ENCODE measurements at regions not wholly inside any gene's neighbourhood (a gene's known extent, or its start where the extent isn't known, plus 50 kb on each side); places are given as distances from the start of the nearest gene placed in this dataset.
A peak's percentile ranks its signal among the peaks of the same experiment; 100 is the strongest.
"Not testable (repeated sequence)": the region's sequence is repeated elsewhere in the genome, so short reads cannot be mapped to it uniquely, and the experiment has no call there.

DNA sequence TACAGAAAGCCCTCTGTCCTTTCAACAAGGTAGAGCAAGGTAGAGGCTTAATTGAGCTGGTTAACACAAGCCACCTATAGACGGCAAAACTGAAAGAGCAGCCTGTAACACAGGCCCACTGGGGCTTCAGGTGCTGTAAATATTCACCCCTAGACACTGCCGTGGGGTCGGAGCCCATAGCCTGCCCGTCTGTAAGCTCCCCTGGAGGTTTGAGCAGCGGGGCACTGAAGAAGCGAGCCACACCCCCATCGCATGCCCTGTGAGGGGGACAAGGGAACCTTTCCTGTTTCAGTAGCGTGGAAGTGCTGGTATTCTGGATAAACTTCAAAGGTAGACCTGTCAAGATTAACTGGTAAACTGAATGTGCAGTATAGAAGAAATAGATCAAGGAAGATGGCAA lies 160.4 kb downstream of the TPBG start (continued):
- TF ChIP-seq REST (IDR thresholded peaks at IDR 0.05; ENCODE audit: low read depth, low read length) (no peak), FOSL2 (IDR thresholded peaks at IDR 0.05; ENCODE audit: borderline replicate concordance, low read depth) (no peak), FOXJ3 (CRISPR knock-in tag; IDR thresholded peaks at IDR 0.05) (no peak)
- TF ChIP-seq, protein P1, sequence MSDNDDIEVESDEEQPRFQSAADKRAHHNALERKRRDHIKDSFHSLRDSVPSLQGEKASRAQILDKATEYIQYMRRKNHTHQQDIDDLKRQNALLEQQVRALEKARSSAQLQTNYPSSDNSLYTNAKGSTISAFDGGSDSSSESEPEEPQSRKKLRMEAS (IDR thresholded peaks at IDR 0.05; ENCODE audit: low read depth) = no peak
- TF ChIP-seq, protein P2, sequence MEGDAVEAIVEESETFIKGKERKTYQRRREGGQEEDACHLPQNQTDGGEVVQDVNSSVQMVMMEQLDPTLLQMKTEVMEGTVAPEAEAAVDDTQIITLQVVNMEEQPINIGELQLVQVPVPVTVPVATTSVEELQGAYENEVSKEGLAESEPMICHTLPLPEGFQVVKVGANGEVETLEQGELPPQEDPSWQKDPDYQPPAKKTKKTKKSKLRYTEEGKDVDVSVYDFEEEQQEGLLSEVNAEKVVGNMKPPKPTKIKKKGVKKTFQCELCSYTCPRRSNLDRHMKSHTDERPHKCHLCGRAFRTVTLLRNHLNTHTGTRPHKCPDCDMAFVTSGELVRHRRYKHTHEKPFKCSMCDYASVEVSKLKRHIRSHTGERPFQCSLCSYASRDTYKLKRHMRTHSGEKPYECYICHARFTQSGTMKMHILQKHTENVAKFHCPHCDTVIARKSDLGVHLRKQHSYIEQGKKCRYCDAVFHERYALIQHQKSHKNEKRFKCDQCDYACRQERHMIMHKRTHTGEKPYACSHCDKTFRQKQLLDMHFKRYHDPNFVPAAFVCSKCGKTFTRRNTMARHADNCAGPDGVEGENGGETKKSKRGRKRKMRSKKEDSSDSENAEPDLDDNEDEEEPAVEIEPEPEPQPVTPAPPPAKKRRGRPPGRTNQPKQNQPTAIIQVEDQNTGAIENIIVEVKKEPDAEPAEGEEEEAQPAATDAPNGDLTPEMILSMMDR (IDR thresholded peaks at IDR 0.05) = no peak

DNA sequence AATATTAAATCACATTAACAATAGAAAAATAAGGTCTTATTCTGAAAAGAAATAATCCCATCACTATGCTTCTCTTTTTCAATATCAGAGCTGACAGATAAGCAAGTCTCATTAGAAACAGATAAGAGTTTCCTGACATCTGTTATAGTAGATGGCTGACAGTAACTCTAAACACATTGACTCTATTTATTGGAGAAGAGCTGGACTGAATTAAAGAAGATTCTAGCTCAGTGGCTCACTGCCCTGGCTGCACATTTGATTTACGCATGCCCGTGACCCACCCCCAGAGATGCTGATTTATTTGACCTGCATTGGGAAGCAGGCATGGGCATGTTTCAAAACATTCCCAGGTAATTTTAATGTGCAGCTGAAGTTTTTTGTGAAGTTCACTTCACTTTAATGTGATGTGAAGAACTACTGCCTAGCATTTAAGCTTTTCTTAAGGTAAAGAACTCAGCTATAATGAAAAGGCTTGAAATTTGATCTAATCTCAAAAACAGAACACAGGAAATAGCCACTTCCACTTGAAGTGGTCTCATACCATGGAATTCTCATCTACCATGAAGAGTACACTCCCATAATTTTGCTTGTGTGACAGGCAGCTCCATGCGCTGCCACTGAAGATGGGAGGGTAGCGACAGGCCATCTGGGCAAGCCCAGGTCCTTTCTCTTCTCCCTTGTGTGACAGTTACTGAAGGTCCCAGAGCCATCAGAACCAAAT lies 162.3 kb downstream of the TPBG start:
- peaks cover 3 to 7% of the 10 kb centered on the region in 2 experiments; a peak in 3 of 4 replicates for H3K4me1 ChIP-seq (ENCODE audit: control insufficient read depth in 1 of 2, insufficient read depth in 2 of 2, low read depth in 1 of 2, low read length in 1 of 2)
- no peaks in the 10 kb centered on the region for H3K79me2 ChIP-seq (ENCODE audit: insufficient read depth)
- no peak overlapping the region for H3K4me2 ChIP-seq
- ChIA-PET CTCF (interaction anchor here (0.9 to 1.0 kb wide), 2 partner anchors 14 to 207 kb away, joined by 3 read pairs; no protein-coding TSS in a partner anchor), POLR2A (no interaction called here)
- H3K4me3 ChIP-seq (ENCODE audit: low read depth in 2 of 2, low read length in 1 of 2) = no peak overlapping the region
- WGBS (ENCODE audit: low lambda C conversion rate) = 87% methylated on average over 4 of the region's 4 CpGs
- no peak overlapping the region for H3K9ac ChIP-seq
- H3K9me3 ChIP-seq = no peaks in the 10 kb centered on the region
- H3F3A ChIP-seq (replicated peaks; ENCODE audit: insufficient read depth) = no peaks in the 10 kb centered on the region
- no peak overlapping the region for H2AFZ ChIP-seq (ENCODE audit: low read depth)
- H3K27me3 ChIP-seq (ENCODE audit: insufficient read depth) = no peaks in the 10 kb centered on the region
- H4K20me1 ChIP-seq (ENCODE audit: insufficient read depth) = no peaks in the 10 kb centered on the region
- DNase-seq = peak; percentile 50
- H3K27ac ChIP-seq (ENCODE audit: low read depth in 2 of 2, low read length in 1 of 2) = peak overlapping the region in 1 of 2 experiments; percentile 53; a peak in 1 of 4 replicates
- H3K36me3 ChIP-seq (replicated peaks in 1 of 2; ENCODE audit: control insufficient read depth in 1 of 2, insufficient read depth in 2 of 2, low read length in 1 of 2) = no peaks in the 10 kb centered on the region
- TF ChIP-seq REST (IDR thresholded peaks at IDR 0.05; ENCODE audit: low read depth, low read length) (no peak), YY1 (IDR thresholded peaks at IDR 0.05; ENCODE audit: low read depth) (no peak), TCF12 (IDR thresholded peaks at IDR 0.05) (peak; percentile 41; the same call in 1 of the 2 replicates), SMC3 (IDR thresholded peaks at IDR 0.05; ENCODE audit: low read depth, low read length) (no peak), CHD2 (IDR thresholded peaks at IDR 0.05; ENCODE audit: low read length, partially characterized antibody) (no peak), GATA2 (CRISPR knock-in tag; IDR thresholded peaks at IDR 0.05) (peak; percentile 55; the same call in 1 of the 2 replicates), JUND (IDR thresholded peaks at IDR 0.05) (no peak), EP300 (IDR thresholded peaks at IDR 0.05; ENCODE audit: borderline replicate concordance in 1 of 2, low read depth in 1 of 2, low read length in 1 of 2) (peak in 1 of 2 experiments; percentile 67; a peak in 1 of 4 replicates), PBX3 (IDR thresholded peaks at IDR 0.05) (no peak), RCOR1 (IDR thresholded peaks at IDR 0.05; ENCODE audit: low read length) (peak; percentile 31; the same call in 1 of the 2 replicates)
- H3K9me2 ChIP-seq = no peaks in the 10 kb centered on the region

- H3K9ac ChIP-seq; H3K9me2 ChIP-seq; H3K4me2 ChIP-seq; H3K27ac ChIP-seq (ENCODE audit: low read depth in 2 of 2, low read length in 1 of 2); H3K4me3 ChIP-seq (ENCODE audit: low read depth in 2 of 2, low read length in 1 of 2); H3K9me3 ChIP-seq; H3K4me1 ChIP-seq (ENCODE audit: control insufficient read depth in 1 of 2, insufficient read depth in 2 of 2, low read depth in 1 of 2, low read length in 1 of 2); H4K20me1 ChIP-seq (ENCODE audit: insufficient read depth); POLR2A ChIA-PET; H3F3A ChIP-seq (replicated peaks; ENCODE audit: insufficient read depth); DNase-seq; H3K36me3 ChIP-seq (replicated peaks in 1 of 2; ENCODE audit: control insufficient read depth in 1 of 2, insufficient read depth in 2 of 2, low read length in 1 of 2); H3K79me2 ChIP-seq (ENCODE audit: insufficient read depth); H2AFZ ChIP-seq (ENCODE audit: low read depth); H3K27me3 ChIP-seq (ENCODE audit: insufficient read depth); CTCF ChIA-PET: not testable (repeated sequence)
- 84% methylated on average over 2 of the region's 2 CpGs for WGBS (ENCODE audit: low lambda C conversion rate)
Observed at GRCh38 chr6:82529960-82530460, 166.4 kb downstream of the TPBG start.

Measured in SK-N-SH (cell line).